ENCODE measurements at regions not wholly inside any gene's neighbourhood (a gene's known extent, or its start where the extent isn't known, plus 50 kb on each side); places are given as distances from the start of the nearest gene placed in this dataset.
A peak's percentile ranks its signal among the peaks of the same experiment; 100 is the strongest.

GRCh38 chr4:124854968-124855367 is 142.4 kb upstream of the ANKRD50 start:
- CTCF ChIA-PET, result no interaction called here
- DNase-seq (ENCODE audit: extremely low spot score), result peak; percentile 15
- TF ChIP-seq CTCF (IDR thresholded peaks at IDR 0.05; ENCODE audit: control extremely low read depth, extremely low read depth, low read depth, missing control alignments), result no peak
- POLR2A ChIA-PET, result no interaction called here

- no peak for TF ChIP-seq CTCF (IDR thresholded peaks at IDR 0.05; ENCODE audit: control extremely low read depth, extremely low read depth, low read depth, missing control alignments)
- ChIA-PET POLR2A (no interaction called here), CTCF (no interaction called here)
- no peak for DNase-seq (ENCODE audit: extremely low spot score)
Measured at GRCh38 chr4:124851741-124852140, 139.2 kb upstream of the ANKRD50 start.

GRCh38 chr4:124846306-124846705 is 133.8 kb upstream of the ANKRD50 start:
- ChIA-PET CTCF (interaction anchor here (0.8 kb wide), 1 partner anchor 15 kb away, joined by 4 read pairs; no protein-coding TSS in a partner anchor), POLR2A (no interaction called here)
- TF ChIP-seq CTCF (IDR thresholded peaks at IDR 0.05; ENCODE audit: control extremely low read depth, extremely low read depth, low read depth, missing control alignments), result no peak
- DNase-seq (ENCODE audit: extremely low spot score), result no peak

GRCh38 chr4:124839786-124840390 is 127.4 kb upstream of the ANKRD50 start:
- ChIA-PET CTCF (no interaction called here), POLR2A (no interaction called here)
- no peak for TF ChIP-seq CTCF (IDR thresholded peaks at IDR 0.05; ENCODE audit: control extremely low read depth, extremely low read depth, low read depth, missing control alignments)
- DNase-seq (ENCODE audit: extremely low spot score), result no peak

- POLR2A ChIA-PET, result no interaction called here
- no peak for TF ChIP-seq CTCF (IDR thresholded peaks at IDR 0.05; ENCODE audit: control extremely low read depth, extremely low read depth, low read depth, missing control alignments)
- DNase-seq (ENCODE audit: extremely low spot score), result no peak
- CTCF ChIA-PET, result no interaction called here
Measured at GRCh38 chr4:124833831-124834505, 121.4 kb upstream of the ANKRD50 start.

- no peak for DNase-seq (ENCODE audit: extremely low spot score)
- CTCF ChIA-PET, result interaction anchor here (1.5 kb wide), 1 partner anchor 30 kb away, joined by 3 read pairs; no protein-coding TSS in a partner anchor
- TF ChIP-seq CTCF (IDR thresholded peaks at IDR 0.05; ENCODE audit: control extremely low read depth, extremely low read depth, low read depth, missing control alignments), result no peak
- POLR2A ChIA-PET, result no interaction called here
Measured at GRCh38 chr4:124828382-124828781, 115.8 kb upstream of the ANKRD50 start.

Measured in GM10248 (cell line).